Neural cell (in vitro differentiated cells): ENCODE measurements at regions not wholly inside any gene's neighbourhood (a gene's known extent, or its start where the extent isn't known, plus 50 kb on each side); places are given as distances from the start of the nearest gene placed in this dataset.

Source experiments
- H2AFZ ChIP-seq: fragments of 200-600, 300-800 bp; sonication (generic), shearing (Covaris generic); 2 replicates; pipeline ENCODE4 v1.6.0; 2014; ENCODE audit warnings: low read depth, mild to moderate bottlenecking, antibody characterized with exemption, low read length, moderate library complexity
- H3F3A ChIP-seq: fragments of 200-600 bp; shearing (Covaris generic); 2 replicates; pipeline ENCODE4 v1.6.1; 2016; ENCODE audit warnings: mild to moderate bottlenecking, moderate library complexity, mixed read lengths, antibody characterized with exemption, low read length; ENCODE audit not compliant: insufficient read depth, poor library complexity, severe bottlenecking
- H3K27ac ChIP-seq: fragments of 200-600, 300-800 bp; sonication (generic), shearing (Covaris generic); 2 replicates; pipeline ENCODE4 v1.5.1; 2014; ENCODE audit warnings: mild to moderate bottlenecking, low read length, moderate library complexity
- H3K27me3 ChIP-seq: fragments of 300-800, 200-600 bp; sonication (generic), shearing (Covaris generic); 2 replicates; pipeline ENCODE4 v1.6.0; 2014; ENCODE audit warnings: mild to moderate bottlenecking, low read depth, low read length, moderate library complexity; ENCODE audit not compliant: insufficient read depth
- H3K36me3 ChIP-seq: fragments of 300-800, 200-600 bp; sonication (generic), shearing (Covaris generic); 2 replicates; pipeline ENCODE4 v1.5.1; 2014; ENCODE audit warnings: mild to moderate bottlenecking, antibody characterized with exemption, low read length, moderate library complexity; ENCODE audit not compliant: insufficient read depth
- H3K4me2 ChIP-seq: fragments of 300-800, 200-600 bp; sonication (generic), shearing (Covaris generic); 2 replicates; pipeline ENCODE4 v1.6.0; 2014; ENCODE audit warnings: mild to moderate bottlenecking, low read length
- H3K4me3 ChIP-seq: fragments of 300-800, 200-600 bp; sonication (generic), shearing (Covaris generic); 2 replicates; pipeline ENCODE4 v1.5.1; 2014; ENCODE audit warnings: mild to moderate bottlenecking, low read length, moderate library complexity
- H3K79me2 ChIP-seq: fragments of 200-600 bp; shearing (Covaris generic); replicated peaks from 2 replicates; pipeline ENCODE4 v1.6.0; 2014; ENCODE audit warnings: mild to moderate bottlenecking, low read length, moderate library complexity; ENCODE audit not compliant: insufficient read depth
- H3K9ac ChIP-seq: fragments of 300-800, 200-600 bp; sonication (generic), shearing (Covaris generic); 2 replicates; pipeline ENCODE4 v1.6.1; 2016; ENCODE audit warnings: mild to moderate bottlenecking, low read length, mixed read lengths
- H3K9me2 ChIP-seq: fragments of 200-600 bp; shearing (Covaris generic); 2 replicates; pipeline ENCODE4 v1.6.1; 2016; ENCODE audit warnings: mild to moderate bottlenecking, low read length, mixed read lengths; ENCODE audit not compliant: insufficient read depth
- H3K9me3 ChIP-seq: fragments of 200-600, 300-800 bp; sonication (generic), shearing (Covaris generic); 2 replicates; pipeline ENCODE4 v1.6.1; 2016; ENCODE audit warnings: mild to moderate bottlenecking, mixed run types, low read length, moderate library complexity, mixed read lengths
- H4K20me1 ChIP-seq: fragments of 200-600 bp; shearing (Covaris generic); 2 replicates; pipeline ENCODE4 v1.6.1; 2016; ENCODE audit warnings: mild to moderate bottlenecking, mixed run types; ENCODE audit not compliant: insufficient read depth
- CTCF ChIP-seq: fragments of 450-650 bp; IDR thresholded peaks from 2 replicates; pipeline ENCODE4 v1.5.1; 2014; ENCODE audit warnings: antibody characterized with exemption, mild to moderate bottlenecking, moderate library complexity; ENCODE audit not compliant: poor library complexity, severe bottlenecking
- EP300 ChIP-seq: fragments of 450-650 bp; conservative IDR thresholded peaks from 2 replicates; pipeline ENCODE4 v1.6.1; 2014; ENCODE audit warnings: antibody characterized with exemption, mild to moderate bottlenecking, moderate library complexity; ENCODE audit not compliant: poor library complexity, severe bottlenecking
- EZH2 ChIP-seq: fragments of 200-600, 300-800 bp; shearing (Covaris generic), sonication (generic); IDR thresholded peaks from 2 replicates; pipeline ENCODE4 v1.6.1; 2014; ENCODE audit warnings: antibody characterized with exemption, low read length, borderline replicate concordance, mild to moderate bottlenecking; ENCODE audit not compliant: insufficient read depth, poor library complexity, severe bottlenecking
- MXI1 ChIP-seq: fragments of 450-650 bp; conservative IDR thresholded peaks from 2 replicates; pipeline ENCODE4 v1.6.1; 2014; ENCODE audit warnings: antibody characterized with exemption, mild to moderate bottlenecking; ENCODE audit not compliant: poor library complexity, severe bottlenecking
- POLR2AphosphoS5 ChIP-seq: IDR thresholded peaks from 2 replicates; pipeline ENCODE4 v1.6.1; 2012
- RAD21 ChIP-seq: fragments of 450-650 bp; conservative IDR thresholded peaks from 2 replicates; pipeline ENCODE4 v1.6.1; 2014; ENCODE audit warnings: antibody characterized with exemption, mild to moderate bottlenecking, moderate library complexity
- SMC3 ChIP-seq: fragments of 450-650 bp; conservative IDR thresholded peaks from 2 replicates; pipeline ENCODE4 v1.6.1; 2014; ENCODE audit warnings: antibody characterized with exemption, mild to moderate bottlenecking, moderate library complexity; ENCODE audit not compliant: poor library complexity
- TAF1 ChIP-seq: IDR thresholded peaks from 2 replicates; pipeline ENCODE4 v1.6.1; 2012; ENCODE audit warnings: low read depth
- TF ChIP-seq, protein P1 (sequence below): IDR thresholded peaks from 2 replicates; pipeline ENCODE4 v1.6.1; 2012; ENCODE audit warnings: borderline replicate concordance

DNA sequence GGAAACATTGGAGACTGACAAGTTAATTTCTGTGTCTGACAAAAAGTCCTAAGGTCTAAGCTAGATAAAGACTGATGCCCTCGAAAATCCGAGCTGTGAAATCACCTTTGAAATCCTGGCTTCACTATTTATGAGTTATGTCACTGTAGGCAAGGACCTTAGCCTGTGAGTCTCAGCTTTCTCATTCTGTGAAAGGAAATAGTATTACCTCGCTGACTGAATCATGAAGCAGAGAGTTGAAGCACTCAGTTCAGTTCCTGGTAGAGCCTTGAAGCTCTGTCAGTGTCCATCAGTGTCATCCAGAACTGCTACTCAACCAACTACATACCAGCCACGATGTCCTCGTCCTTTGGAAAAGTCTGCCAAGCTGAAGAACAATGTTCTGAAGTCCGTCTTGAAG, 1025.6 kb upstream of the GYPC start:
- Histone ChIP-seq H3K9me3 (no peaks in the 10 kb centered on the region), H3K36me3 (no peaks in the 10 kb centered on the region), H3K27ac (no peak overlapping the region), H3K9me2 (no peaks in the 10 kb centered on the region), H3K27me3 (no peaks in the 10 kb centered on the region), H3K79me2 (no peaks in the 10 kb centered on the region), H3K4me3 (no peak overlapping the region), H3F3A (no peaks in the 10 kb centered on the region), H2AFZ (no peak overlapping the region), H3K9ac (no peak overlapping the region), H3K4me2 (no peak overlapping the region), H4K20me1 (no peaks in the 10 kb centered on the region)
- TF ChIP-seq RAD21 (no peak), SMC3 (no peak), EP300 (no peak), MXI1 (no peak), EZH2 (no peak), TAF1 (no peak), CTCF (no peak), POLR2AphosphoS5 (no peak)
- TF ChIP-seq, protein P1, sequence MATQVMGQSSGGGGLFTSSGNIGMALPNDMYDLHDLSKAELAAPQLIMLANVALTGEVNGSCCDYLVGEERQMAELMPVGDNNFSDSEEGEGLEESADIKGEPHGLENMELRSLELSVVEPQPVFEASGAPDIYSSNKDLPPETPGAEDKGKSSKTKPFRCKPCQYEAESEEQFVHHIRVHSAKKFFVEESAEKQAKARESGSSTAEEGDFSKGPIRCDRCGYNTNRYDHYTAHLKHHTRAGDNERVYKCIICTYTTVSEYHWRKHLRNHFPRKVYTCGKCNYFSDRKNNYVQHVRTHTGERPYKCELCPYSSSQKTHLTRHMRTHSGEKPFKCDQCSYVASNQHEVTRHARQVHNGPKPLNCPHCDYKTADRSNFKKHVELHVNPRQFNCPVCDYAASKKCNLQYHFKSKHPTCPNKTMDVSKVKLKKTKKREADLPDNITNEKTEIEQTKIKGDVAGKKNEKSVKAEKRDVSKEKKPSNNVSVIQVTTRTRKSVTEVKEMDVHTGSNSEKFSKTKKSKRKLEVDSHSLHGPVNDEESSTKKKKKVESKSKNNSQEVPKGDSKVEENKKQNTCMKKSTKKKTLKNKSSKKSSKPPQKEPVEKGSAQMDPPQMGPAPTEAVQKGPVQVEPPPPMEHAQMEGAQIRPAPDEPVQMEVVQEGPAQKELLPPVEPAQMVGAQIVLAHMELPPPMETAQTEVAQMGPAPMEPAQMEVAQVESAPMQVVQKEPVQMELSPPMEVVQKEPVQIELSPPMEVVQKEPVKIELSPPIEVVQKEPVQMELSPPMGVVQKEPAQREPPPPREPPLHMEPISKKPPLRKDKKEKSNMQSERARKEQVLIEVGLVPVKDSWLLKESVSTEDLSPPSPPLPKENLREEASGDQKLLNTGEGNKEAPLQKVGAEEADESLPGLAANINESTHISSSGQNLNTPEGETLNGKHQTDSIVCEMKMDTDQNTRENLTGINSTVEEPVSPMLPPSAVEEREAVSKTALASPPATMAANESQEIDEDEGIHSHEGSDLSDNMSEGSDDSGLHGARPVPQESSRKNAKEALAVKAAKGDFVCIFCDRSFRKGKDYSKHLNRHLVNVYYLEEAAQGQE, result no peak

DNA sequence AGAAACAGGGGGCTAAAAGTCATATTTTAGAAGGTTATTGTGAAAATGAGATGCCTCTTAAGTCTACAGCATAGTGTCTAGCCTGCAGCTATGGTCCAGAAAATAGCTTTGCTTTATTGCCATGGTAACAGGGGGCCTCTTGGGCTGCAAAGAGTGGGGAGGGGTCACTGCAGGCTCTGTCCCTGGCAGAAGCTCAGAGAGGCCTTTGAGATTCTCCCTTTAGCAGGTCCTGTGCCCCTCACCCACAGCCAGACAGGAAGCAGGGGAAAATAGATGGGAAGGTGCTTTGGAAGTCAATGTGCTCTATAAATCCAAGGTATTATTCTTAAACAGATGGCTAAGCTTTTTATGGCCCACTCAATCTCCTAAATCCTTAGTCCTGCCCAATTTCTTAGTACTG, 1021.3 kb upstream of the GYPC start:
- Histone ChIP-seq H4K20me1 (no peaks in the 10 kb centered on the region), H3K4me2 (no peak overlapping the region), H3K36me3 (no peaks in the 10 kb centered on the region), H3K9ac (no peak overlapping the region), H3K9me2 (no peaks in the 10 kb centered on the region), H3K4me3 (no peak overlapping the region), H3K27ac (no peak overlapping the region), H3K79me2 (no peaks in the 10 kb centered on the region), H3K27me3 (no peaks in the 10 kb centered on the region), H3K9me3 (no peaks in the 10 kb centered on the region), H2AFZ (no peak overlapping the region), H3F3A (no peaks in the 10 kb centered on the region)
- TF ChIP-seq, protein P1, result no peak
- TF ChIP-seq EP300 (no peak), EZH2 (no peak), MXI1 (no peak), CTCF (no peak), TAF1 (no peak), POLR2AphosphoS5 (no peak), RAD21 (no peak), SMC3 (no peak)
